DOHH2 (cell line): ENCODE measurements at regions not wholly inside any gene's neighbourhood (a gene's known extent, or its start where the extent isn't known, plus 50 kb on each side); places are given as distances from the start of the nearest gene placed in this dataset.

ENCODE experiments used
- H3F3A ChIP-seq: fragments of 200-600 bp; sonication (generic), shearing (Covaris generic); 2 replicates; pipeline ENCODE4 v1.6.0; 2016; ENCODE audit warnings: antibody characterized with exemption, mild to moderate bottlenecking; ENCODE audit not compliant: control insufficient read depth, insufficient read depth
- H3K27ac ChIP-seq: fragments of 200-600 bp; sonication (generic); 2 replicates; pipeline ENCODE4 v1.5.1; 2014; ENCODE audit warnings: low read depth, mild to moderate bottlenecking, low read length, moderate library complexity
- H3K27me3 ChIP-seq: fragments of 200-600 bp; sonication (generic); 2 replicates; pipeline ENCODE4 v1.6.1; 2014; ENCODE audit warnings: mild to moderate bottlenecking, low read length, mixed read lengths; ENCODE audit not compliant: control insufficient read depth
- H3K36me3 ChIP-seq: fragments of 200-600 bp; sonication (generic); 2 replicates; pipeline ENCODE4 v1.6.1; 2014; ENCODE audit warnings: mild to moderate bottlenecking, low read length, moderate library complexity, mixed read lengths; ENCODE audit not compliant: control insufficient read depth
- H3K4me1 ChIP-seq: fragments of 200-600 bp; sonication (generic); 2 replicates; pipeline ENCODE4 v1.6.1; 2014; ENCODE audit warnings: mild to moderate bottlenecking, low read length, mixed read lengths; ENCODE audit not compliant: control insufficient read depth
- H3K4me2 ChIP-seq: fragments of 200-600 bp; sonication (generic); 2 replicates; pipeline ENCODE4 v1.6.0; 2014; ENCODE audit warnings: mild to moderate bottlenecking, low read length, moderate library complexity
- H3K4me3 ChIP-seq: fragments of 200-600 bp; sonication (generic); 2 replicates; pipeline ENCODE4 v1.5.1; 2014; ENCODE audit warnings: mild to moderate bottlenecking, low read length, mixed read lengths
- H3K79me2 ChIP-seq: fragments of 200-600 bp; sonication (generic); 2 replicates; pipeline ENCODE4 v1.6.1; 2014; ENCODE audit warnings: mild to moderate bottlenecking, low read length, mixed read lengths; ENCODE audit not compliant: control insufficient read depth
- H3K9me2 ChIP-seq: fragments of 200-600 bp; sonication (generic); replicated peaks from 2 replicates; pipeline ENCODE4 v1.6.1; 2014; ENCODE audit warnings: mild to moderate bottlenecking, low read length, mixed read lengths; ENCODE audit not compliant: control insufficient read depth
- H3K9me3 ChIP-seq: fragments of 200-600 bp; sonication (generic); 2 replicates; pipeline ENCODE4 v1.6.1; 2014; ENCODE audit warnings: antibody characterized with exemption, low read length, mixed read lengths; ENCODE audit not compliant: control insufficient read depth, insufficient read depth
- H4K20me1 ChIP-seq: fragments of 200-600 bp; sonication (generic); 2 replicates; pipeline ENCODE4 v1.6.0; 2014; ENCODE audit warnings: low read depth, mild to moderate bottlenecking, antibody characterized with exemption, low read length, moderate library complexity; ENCODE audit not compliant: control insufficient read depth, insufficient read depth
- EZH2phosphoT487 ChIP-seq: fragments of 200-600 bp; sonication (generic); IDR thresholded peaks from 2 replicates; pipeline ENCODE4 v1.6.1; 2017; ENCODE audit warnings: borderline replicate concordance, mild to moderate bottlenecking, antibody characterized with exemption, low read length, moderate library complexity, mixed read lengths
- TF ChIP-seq, protein P1 (sequence below): fragments of 200-600 bp; sonication (generic); IDR thresholded peaks from one replicate; pipeline ENCODE4 v1.5.1; 2014; ENCODE audit warnings: antibody characterized with exemption, mild to moderate bottlenecking, low read depth, low read length; ENCODE audit not compliant: poor library complexity, severe bottlenecking

GRCh38 chr1:74818241-74818640 is 85.3 kb downstream of the TYW3 start:
- no peaks in the 10 kb centered on the region for H3K27me3 ChIP-seq

GRCh38 chr1:74818661-74819456 is 85.9 kb downstream of the TYW3 start:
- no peaks in the 10 kb centered on the region for H3F3A ChIP-seq
- no peak overlapping the region for H3K27ac ChIP-seq
- no peaks in the 10 kb centered on the region for H3K79me2 ChIP-seq
- no peaks in the 10 kb centered on the region for H3K9me3 ChIP-seq
- no peaks in the 10 kb centered on the region for H3K36me3 ChIP-seq
- H3K4me1 ChIP-seq = no peaks in the 10 kb centered on the region
- H3K4me2 ChIP-seq = no peak overlapping the region
- H3K27me3 ChIP-seq = no peaks in the 10 kb centered on the region
- TF ChIP-seq, protein P1, sequence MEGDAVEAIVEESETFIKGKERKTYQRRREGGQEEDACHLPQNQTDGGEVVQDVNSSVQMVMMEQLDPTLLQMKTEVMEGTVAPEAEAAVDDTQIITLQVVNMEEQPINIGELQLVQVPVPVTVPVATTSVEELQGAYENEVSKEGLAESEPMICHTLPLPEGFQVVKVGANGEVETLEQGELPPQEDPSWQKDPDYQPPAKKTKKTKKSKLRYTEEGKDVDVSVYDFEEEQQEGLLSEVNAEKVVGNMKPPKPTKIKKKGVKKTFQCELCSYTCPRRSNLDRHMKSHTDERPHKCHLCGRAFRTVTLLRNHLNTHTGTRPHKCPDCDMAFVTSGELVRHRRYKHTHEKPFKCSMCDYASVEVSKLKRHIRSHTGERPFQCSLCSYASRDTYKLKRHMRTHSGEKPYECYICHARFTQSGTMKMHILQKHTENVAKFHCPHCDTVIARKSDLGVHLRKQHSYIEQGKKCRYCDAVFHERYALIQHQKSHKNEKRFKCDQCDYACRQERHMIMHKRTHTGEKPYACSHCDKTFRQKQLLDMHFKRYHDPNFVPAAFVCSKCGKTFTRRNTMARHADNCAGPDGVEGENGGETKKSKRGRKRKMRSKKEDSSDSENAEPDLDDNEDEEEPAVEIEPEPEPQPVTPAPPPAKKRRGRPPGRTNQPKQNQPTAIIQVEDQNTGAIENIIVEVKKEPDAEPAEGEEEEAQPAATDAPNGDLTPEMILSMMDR = no peak
- no peak for TF ChIP-seq EZH2phosphoT487
- H3K9me2 ChIP-seq = no peaks in the 10 kb centered on the region
- no peak overlapping the region for H3K4me3 ChIP-seq
- H4K20me1 ChIP-seq = no peaks in the 10 kb centered on the region

More at GRCh38 chr1:74818241-74818640, 85.3 kb downstream of the TYW3 start:
- Histone ChIP-seq H4K20me1 (no peaks in the 10 kb centered on the region), H3K9me3 (no peaks in the 10 kb centered on the region), H3F3A (no peaks in the 10 kb centered on the region), H3K4me3 (no peak overlapping the region), H3K79me2 (no peaks in the 10 kb centered on the region), H3K36me3 (no peaks in the 10 kb centered on the region), H3K4me1 (no peaks in the 10 kb centered on the region), H3K9me2 (no peaks in the 10 kb centered on the region), H3K27ac (no peak overlapping the region), H3K4me2 (no peak overlapping the region)
- no peak for TF ChIP-seq EZH2phosphoT487
- TF ChIP-seq, protein P1 = no peak

DNA sequence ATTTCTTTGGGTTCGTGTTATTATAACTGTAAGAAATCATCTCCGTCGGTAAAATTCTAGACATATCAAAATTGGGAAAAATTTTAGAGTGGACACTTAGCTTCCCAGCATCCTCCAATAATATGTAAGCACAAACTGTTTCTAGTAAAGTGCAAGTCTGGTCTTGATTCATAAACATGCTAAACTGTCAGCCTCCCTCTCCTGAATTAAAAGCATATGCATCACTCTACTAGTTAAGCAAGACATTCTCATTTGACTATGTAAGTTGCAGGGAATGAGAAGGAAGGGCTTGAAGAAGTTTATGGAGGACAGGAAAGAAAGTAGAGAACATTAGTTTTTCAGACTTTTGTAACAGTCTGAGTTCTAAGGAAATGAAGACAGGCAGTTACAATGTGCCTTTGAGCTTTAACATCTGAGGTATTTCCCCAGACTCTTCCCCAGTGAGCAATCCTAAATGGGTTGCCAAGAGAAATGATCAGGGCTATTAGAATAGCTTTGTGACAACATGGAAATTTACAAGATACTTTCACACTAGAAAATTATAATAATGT is 90.0 kb downstream of the TYW3 start:
- H3K4me3 ChIP-seq = no peak overlapping the region
- no peak overlapping the region for H3K4me2 ChIP-seq
- no peak overlapping the region for H3K27ac ChIP-seq

More for the DNA sequence above, 90.0 kb downstream of the TYW3 start:
- H3K36me3 ChIP-seq = no peaks in the 10 kb centered on the region
- no peaks in the 10 kb centered on the region for H3K9me2 ChIP-seq
- no peaks in the 10 kb centered on the region for H3K9me3 ChIP-seq
- no peaks in the 10 kb centered on the region for H4K20me1 ChIP-seq
- TF ChIP-seq, protein P1 = no peak
- TF ChIP-seq EZH2phosphoT487 = no peak
- no peaks in the 10 kb centered on the region for H3K27me3 ChIP-seq
- no peaks in the 10 kb centered on the region for H3K4me1 ChIP-seq
- H3F3A ChIP-seq = no peaks in the 10 kb centered on the region
- no peaks in the 10 kb centered on the region for H3K79me2 ChIP-seq
